Naive thymus-derived CD4-positive, alpha-beta T cell (primary cell): ENCODE measurements at regions not wholly inside any gene's neighbourhood (a gene's known extent, or its start where the extent isn't known, plus 50 kb on each side); places are given as distances from the start of the nearest gene placed in this dataset.

Experiments
- ATAC-seq: fragments of 150-1000 bp; cut with Tn5 transposase; 2 replicates; pipeline ENCODE4 v1.10.0; 2021; ENCODE audit warnings: mild to moderate bottlenecking, moderate library complexity
- CTCF ChIA-PET: fragments of 350-600 bp; sonication (Branson Sonifier 250); formaldehyde crosslinking; loops from one replicate; lab custom pipeline; 2021; ENCODE audit warnings: antibody characterized with exemption; lab: Charles Lee
- POLR2A ChIA-PET: fragments of 350-600 bp; sonication (Branson Sonifier 250); formaldehyde crosslinking; loops from one replicate; lab custom pipeline; 2021; ENCODE audit warnings: antibody characterized with exemption, inconsistent platforms; lab: Charles Lee
- DNase-seq, 9 donors: peaks; one replicate each; pipeline versions ENCODE4 v3.0.0 to v3.0.0-alpha.2; 2020 to 2022; ENCODE audit warnings: mixed read lengths in 1 of 9
- H3K27ac ChIP-seq: one replicate; pipeline ENCODE4 v1.7.0; 2013; ENCODE audit warnings: mild to moderate bottlenecking, low read depth, low read length, moderate library complexity
- H3K27me3 ChIP-seq, 2 donors: one replicate each; pipeline ENCODE4 v1.7.0; 2013; ENCODE audit warnings: low read length in 2 of 2, mild to moderate bottlenecking in 2 of 2, moderate library complexity in 2 of 2; ENCODE audit not compliant: control insufficient read depth in 2 of 2, insufficient read depth in 2 of 2
- H3K36me3 ChIP-seq, 3 experiments: 1 replicate in 2 of 3; 2 replicates in 1 of 3; pipeline ENCODE4 v1.7.0; 2013; ENCODE audit warnings: low read length in 3 of 3, mild to moderate bottlenecking in 3 of 3, moderate library complexity in 1 of 3; ENCODE audit not compliant: insufficient read depth in 3 of 3, control insufficient read depth in 2 of 3
- H3K4me1 ChIP-seq, 2 donors: one replicate each; pipeline ENCODE4 v1.7.0; 2013; ENCODE audit warnings: low read length in 2 of 2, mild to moderate bottlenecking in 2 of 2, moderate library complexity in 1 of 2; ENCODE audit not compliant: control insufficient read depth in 2 of 2, insufficient read depth in 2 of 2
- H3K4me3 ChIP-seq: 2 replicates; pipeline ENCODE4 v1.7.0; 2013; ENCODE audit warnings: mild to moderate bottlenecking, low read length
- H3K9me3 ChIP-seq, 3 experiments: 1 replicate in 2 of 3; 2 replicates in 1 of 3; pipeline ENCODE4 v1.7.0; 2013; ENCODE audit warnings: low read length in 3 of 3; ENCODE audit not compliant: control insufficient read depth in 2 of 3
- H3K27ac Mint-ChIP-seq, 9 donors: one replicate each; pipeline ENCODE4 v1.8.0; 2020 to 2022; ENCODE audit warnings: mixed read lengths in 9 of 9, mild to moderate bottlenecking in 8 of 9, moderate library complexity in 5 of 9, inconsistent platforms in 2 of 9
- H3K27me3 Mint-ChIP-seq, 5 donors: one replicate each; pipeline ENCODE4 v1.8.0; 2021 to 2022; ENCODE audit warnings: mixed read lengths in 5 of 5, mild to moderate bottlenecking in 1 of 5
- H3K36me3 Mint-ChIP-seq, 5 donors: one replicate each; pipeline ENCODE4 v1.8.0; 2020 to 2022; ENCODE audit warnings: mixed read lengths in 5 of 5, mild to moderate bottlenecking in 3 of 5, inconsistent platforms in 1 of 5
- H3K4me1 Mint-ChIP-seq, 7 donors: one replicate each; pipeline ENCODE4 v1.8.0; 2020 to 2022; ENCODE audit warnings: mixed read lengths in 7 of 7, mild to moderate bottlenecking in 3 of 7, inconsistent platforms in 1 of 7
- H3K4me3 Mint-ChIP-seq, 10 donors: one replicate each; pipeline ENCODE4 v1.8.0; 2020 to 2022; ENCODE audit warnings: mild to moderate bottlenecking in 10 of 10, mixed read lengths in 10 of 10, moderate library complexity in 6 of 10, inconsistent platforms in 2 of 10
- H3K9me3 Mint-ChIP-seq, 11 donors: one replicate each; pipeline ENCODE4 v1.8.0; 2020 to 2022; ENCODE audit warnings: mixed read lengths in 11 of 11, mild to moderate bottlenecking in 4 of 11, inconsistent platforms in 1 of 11, moderate library complexity in 1 of 11
- intact Hi-C, 2 donors: fragments of 100-400 bp; cut with micrococcal nuclease; formaldehyde crosslinking; loops; one replicate each; pipeline ENCODE4 v1.15.1; 2023

GRCh38 chr4:52372747-52373146 is 286.4 kb downstream of the USP46 start:
- Histone ChIP-seq H3K27ac (no peak overlapping the region), H3K9me3 (no peaks in the 10 kb centered on the region), H3K36me3 (no peaks in the 10 kb centered on the region), H3K4me3 (no peak overlapping the region), H3K27me3 (peaks cover 0 to 5% of the 10 kb centered on the region in 2 donors), H3K4me1 (no peaks in the 10 kb centered on the region)
- H3K27ac Mint-ChIP-seq: no peak overlapping the region
- H3K36me3 Mint-ChIP-seq: no peaks in the 10 kb centered on the region
- no peak overlapping the region for H3K4me3 Mint-ChIP-seq
- ATAC-seq (no peak), DNase-seq (no peak)
- POLR2A ChIA-PET: no interaction called here
- CTCF ChIA-PET: no interaction called here
- intact Hi-C loops: no loop called here
- H3K9me3 Mint-ChIP-seq: no peaks in the 10 kb centered on the region
- peaks cover 0 to 3% (median 0%) of the 10 kb centered on the region in 7 donors for H3K4me1 Mint-ChIP-seq
- peaks cover 0 to 14% (median 9%) of the 10 kb centered on the region in 5 donors for H3K27me3 Mint-ChIP-seq

- DNase-seq (no peak), ATAC-seq (no peak)
- Mint-ChIP-seq H3K9me3 (no peaks in the 10 kb centered on the region), H3K4me1 (peaks cover 0 to 3% (median 0%) of the 10 kb centered on the region in 7 donors), H3K4me3 (no peak overlapping the region), H3K27me3 (peaks cover 0 to 20% (median 15%) of the 10 kb centered on the region in 5 donors), H3K36me3 (no peaks in the 10 kb centered on the region), H3K27ac (no peak overlapping the region)
- intact Hi-C loops: no loop called here
- no peaks in the 10 kb centered on the region for H3K36me3 ChIP-seq
- POLR2A ChIA-PET: no interaction called here
- H3K27me3 ChIP-seq: peaks cover 0 to 5% of the 10 kb centered on the region in 2 donors
- H3K4me1 ChIP-seq: no peaks in the 10 kb centered on the region
- no peak overlapping the region for H3K27ac ChIP-seq
- no peaks in the 10 kb centered on the region for H3K9me3 ChIP-seq
- no peak overlapping the region for H3K4me3 ChIP-seq
- CTCF ChIA-PET: no interaction called here
Observed at GRCh38 chr4:52373650-52374049, 285.5 kb downstream of the USP46 start.

- no peak overlapping the region for H3K27ac ChIP-seq
- H3K27me3 Mint-ChIP-seq: peaks cover 4 to 30% (median 18%) of the 10 kb centered on the region in 5 donors
- H3K27ac Mint-ChIP-seq: no peak overlapping the region
- no peaks in the 10 kb centered on the region for H3K36me3 Mint-ChIP-seq
- no peaks in the 10 kb centered on the region for H3K9me3 ChIP-seq
- no peaks in the 10 kb centered on the region for H3K4me1 ChIP-seq
- DNase-seq (no peak), ATAC-seq (no peak)
- H3K4me3 Mint-ChIP-seq: no peak overlapping the region
- no peaks in the 10 kb centered on the region for H3K36me3 ChIP-seq
- peaks cover 0 to 3% (median 0%) of the 10 kb centered on the region in 7 donors for H3K4me1 Mint-ChIP-seq
- intact Hi-C loops: loop anchor here in 1 of 2 donors (5.0 kb wide), 2 partner anchors 1557 to 1842 kb away; no protein-coding TSS in a partner anchor
- H3K9me3 Mint-ChIP-seq: peaks cover 0 to 2% (median 0%) of the 10 kb centered on the region in 11 donors
- no peak overlapping the region for H3K4me3 ChIP-seq
- H3K27me3 ChIP-seq: peaks cover 0 to 5% of the 10 kb centered on the region in 2 donors
- CTCF ChIA-PET: interaction anchor here (2.2 kb wide), 1 partner anchor 608 kb away, joined by 10 read pairs; no protein-coding TSS in a partner anchor
- POLR2A ChIA-PET: no interaction called here
Observed at GRCh38 chr4:52374877-52375276, 284.2 kb downstream of the USP46 start.

- POLR2A ChIA-PET: no interaction called here
- DNase-seq (peak in 5 of 9 donors; percentile 17 to 25 (median 21)), ATAC-seq (no peak)
- H3K27me3 ChIP-seq: peaks cover 0 to 5% of the 10 kb centered on the region in 2 donors
- Mint-ChIP-seq H3K9me3 (peaks cover 0 to 2% (median 0%) of the 10 kb centered on the region in 11 donors), H3K4me1 (peaks cover 0 to 3% (median 0%) of the 10 kb centered on the region in 7 donors), H3K27ac (no peak overlapping the region), H3K4me3 (no peak overlapping the region), H3K36me3 (no peaks in the 10 kb centered on the region), H3K27me3 (peaks cover 8 to 34% (median 15%) of the 10 kb centered on the region in 5 donors)
- intact Hi-C loops: loop anchor here (1.0 to 5.0 kb wide), 5 partner anchors 289 to 1858 kb away; no protein-coding TSS in a partner anchor
- CTCF ChIA-PET: interaction anchor here (0.7 to 2.2 kb wide), 4 partner anchors 15 to 607 kb away, joined by 3 to 10 read pairs (median 3); no protein-coding TSS in a partner anchor
- H3K9me3 ChIP-seq: no peaks in the 10 kb centered on the region
- H3K4me1 ChIP-seq: no peaks in the 10 kb centered on the region
- no peak overlapping the region for H3K4me3 ChIP-seq
- no peaks in the 10 kb centered on the region for H3K36me3 ChIP-seq
- no peak overlapping the region for H3K27ac ChIP-seq
Observed at GRCh38 chr4:52376132-52376704, 282.9 kb downstream of the USP46 start.

GRCh38 chr4:52377563-52377962 is 281.5 kb downstream of the USP46 start:
- peaks cover 0 to 3% (median 0%) of the 10 kb centered on the region in 7 donors for H3K4me1 Mint-ChIP-seq
- no peak for ATAC-seq
- H3K27ac Mint-ChIP-seq: no peak overlapping the region
- Histone ChIP-seq H3K9me3 (no peaks in the 10 kb centered on the region), H3K36me3 (no peaks in the 10 kb centered on the region), H3K27me3 (peaks cover 0 to 5% of the 10 kb centered on the region in 2 donors), H3K27ac (no peak overlapping the region), H3K4me1 (no peaks in the 10 kb centered on the region), H3K4me3 (no peak overlapping the region)
- ChIA-PET CTCF (no interaction called here), POLR2A (no interaction called here)
- H3K27me3 Mint-ChIP-seq: peaks cover 10 to 28% (median 15%) of the 10 kb centered on the region in 5 donors
- intact Hi-C loops: loop anchor here in 1 of 2 donors (5.0 kb wide), 2 partner anchors 1555 to 1840 kb away; no protein-coding TSS in a partner anchor
- DNase-seq: no peak
- no peak overlapping the region for H3K4me3 Mint-ChIP-seq
- no peaks in the 10 kb centered on the region for H3K36me3 Mint-ChIP-seq
- H3K9me3 Mint-ChIP-seq: peaks cover 0 to 2% (median 0%) of the 10 kb centered on the region in 11 donors

GRCh38 chr4:52407545-52407944 is 251.6 kb downstream of the USP46 start:
- peaks cover 0 to 9% (median 0%) of the 10 kb centered on the region in 3 experiments for H3K9me3 ChIP-seq
- H3K27me3 ChIP-seq: no peaks in the 10 kb centered on the region
- intact Hi-C loops: no loop called here
- ChIA-PET CTCF (no interaction called here), POLR2A (no interaction called here)
- H3K4me1 ChIP-seq: no peaks in the 10 kb centered on the region
- H3K27ac ChIP-seq: no peak overlapping the region
- peaks cover 8 to 35% (median 14%) of the 10 kb centered on the region in 11 donors for H3K9me3 Mint-ChIP-seq
- no peak overlapping the region for H3K4me3 ChIP-seq
- H3K27me3 Mint-ChIP-seq: peaks cover 0 to 13% (median 10%) of the 10 kb centered on the region in 5 donors
- ATAC-seq (no peak), DNase-seq (no peak)
- H3K27ac Mint-ChIP-seq: no peak overlapping the region
- H3K4me3 Mint-ChIP-seq: no peak overlapping the region
- H3K36me3 Mint-ChIP-seq: peaks cover 0 to 6% (median 0%) of the 10 kb centered on the region in 5 donors
- no peaks in the 10 kb centered on the region for H3K36me3 ChIP-seq
- no peaks in the 10 kb centered on the region for H3K4me1 Mint-ChIP-seq
